ENCODE measurements at regions not wholly inside any gene's neighbourhood (a gene's known extent, or its start where the extent isn't known, plus 50 kb on each side); places are given as distances from the start of the nearest gene placed in this dataset.
"Not testable (repeated sequence)": the region's sequence is repeated elsewhere in the genome, so short reads cannot be mapped to it uniquely, and the experiment has no call there.

- intact Hi-C loops (cut with micrococcal nuclease) = no loop called here
- Histone ChIP-seq H3K4me2 (replicated peaks; ENCODE audit: low read depth, low read length, poor library complexity, severe bottlenecking) (no peak overlapping the region), H3K79me2 (ENCODE audit: control insufficient read depth, insufficient read depth, low read length) (no peaks in the 10 kb centered on the region), H3K27me3 (replicated peaks in 1 of 4; ENCODE audit: control extremely low read depth in 1 of 4, control insufficient read depth in 3 of 4, insufficient read depth in 4 of 4, low read length in 3 of 4) (no peaks in the 10 kb centered on the region), H3K9me3 (ENCODE audit: control extremely low read depth in 1 of 3, control insufficient read depth in 2 of 3, insufficient read depth in 1 of 3, low read length in 2 of 3) (no peaks in the 10 kb centered on the region), H3K9ac (ENCODE audit: low read length) (no peak overlapping the region), H3K36me3 (replicated peaks in 1 of 2; ENCODE audit: control extremely low read depth in 1 of 2, control insufficient read depth in 1 of 2, extremely low read depth in 1 of 2, insufficient read depth in 2 of 2, low read length in 1 of 2) (no peaks in the 10 kb centered on the region), H3K4me1 (ENCODE audit: control insufficient read depth in 2 of 2, insufficient read depth in 2 of 2, low read length in 2 of 2) (no peaks in the 10 kb centered on the region), H3K4me3 (ENCODE audit: control extremely low read depth in 1 of 5, extremely low read depth in 1 of 5, insufficient read depth in 1 of 5, low read depth in 2 of 5, low read length in 4 of 5) (no peak overlapping the region), H3K27ac (ENCODE audit: low read length in 2 of 2) (no peak overlapping the region), H4K20me1 (ENCODE audit: control insufficient read depth, insufficient read depth, low read length, poor library complexity, severe bottlenecking) (no peaks in the 10 kb centered on the region), H2AFZ (ENCODE audit: insufficient read depth, low read depth, low read length, poor library complexity, severe bottlenecking) (no peak overlapping the region)
- ChIA-PET CTCF (no interaction called here), POLR2A (no interaction called here)
- Mint-ChIP-seq H3K9me3 (ENCODE audit: insufficient read depth) (no peaks in the 10 kb centered on the region), H3K4me1 (no peaks in the 10 kb centered on the region), H3K4me3 (no peak overlapping the region), H3K27ac (no peak overlapping the region), H3K27me3 (no peaks in the 10 kb centered on the region)
- 100% methylated on average over 1 of the region's 5 CpGs for WGBS (ENCODE audit: insufficient coverage)
- DNase-seq (no peak), ATAC-seq (ENCODE audit: low read depth) (no peak)
- TF ChIP-seq, protein P1, sequence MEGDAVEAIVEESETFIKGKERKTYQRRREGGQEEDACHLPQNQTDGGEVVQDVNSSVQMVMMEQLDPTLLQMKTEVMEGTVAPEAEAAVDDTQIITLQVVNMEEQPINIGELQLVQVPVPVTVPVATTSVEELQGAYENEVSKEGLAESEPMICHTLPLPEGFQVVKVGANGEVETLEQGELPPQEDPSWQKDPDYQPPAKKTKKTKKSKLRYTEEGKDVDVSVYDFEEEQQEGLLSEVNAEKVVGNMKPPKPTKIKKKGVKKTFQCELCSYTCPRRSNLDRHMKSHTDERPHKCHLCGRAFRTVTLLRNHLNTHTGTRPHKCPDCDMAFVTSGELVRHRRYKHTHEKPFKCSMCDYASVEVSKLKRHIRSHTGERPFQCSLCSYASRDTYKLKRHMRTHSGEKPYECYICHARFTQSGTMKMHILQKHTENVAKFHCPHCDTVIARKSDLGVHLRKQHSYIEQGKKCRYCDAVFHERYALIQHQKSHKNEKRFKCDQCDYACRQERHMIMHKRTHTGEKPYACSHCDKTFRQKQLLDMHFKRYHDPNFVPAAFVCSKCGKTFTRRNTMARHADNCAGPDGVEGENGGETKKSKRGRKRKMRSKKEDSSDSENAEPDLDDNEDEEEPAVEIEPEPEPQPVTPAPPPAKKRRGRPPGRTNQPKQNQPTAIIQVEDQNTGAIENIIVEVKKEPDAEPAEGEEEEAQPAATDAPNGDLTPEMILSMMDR (IDR thresholded peaks at IDR 0.05) = no peak
- no peak for TF ChIP-seq EZH2 (IDR thresholded peaks at IDR 0.05; ENCODE audit: borderline replicate concordance, insufficient read depth, low read depth, low read length, poor library complexity, severe bottlenecking)
Measured at GRCh38 chrX:3440981-3441380, 94.5 kb upstream of the MXRA5 start.

- H3K4me3 Mint-ChIP-seq; H3K27ac Mint-ChIP-seq; H3K9me3 ChIP-seq (ENCODE audit: control extremely low read depth in 1 of 3, control insufficient read depth in 2 of 3, insufficient read depth in 1 of 3, low read length in 2 of 3); H3K27ac ChIP-seq (ENCODE audit: low read length in 2 of 2); POLR2A ChIA-PET; H3K4me2 ChIP-seq (replicated peaks; ENCODE audit: low read depth, low read length, poor library complexity, severe bottlenecking); DNase-seq; H3K4me1 Mint-ChIP-seq; H3K36me3 ChIP-seq (replicated peaks in 1 of 2; ENCODE audit: control extremely low read depth in 1 of 2, control insufficient read depth in 1 of 2, extremely low read depth in 1 of 2, insufficient read depth in 2 of 2, low read length in 1 of 2); CTCF ChIA-PET; H3K27me3 Mint-ChIP-seq; H3K4me1 ChIP-seq (ENCODE audit: control insufficient read depth in 2 of 2, insufficient read depth in 2 of 2, low read length in 2 of 2); ATAC-seq (ENCODE audit: low read depth); intact Hi-C loops (cut with micrococcal nuclease); H3K27me3 ChIP-seq (replicated peaks in 1 of 4; ENCODE audit: control extremely low read depth in 1 of 4, control insufficient read depth in 3 of 4, insufficient read depth in 4 of 4, low read length in 3 of 4); H3K79me2 ChIP-seq (ENCODE audit: control insufficient read depth, insufficient read depth, low read length); H2AFZ ChIP-seq (ENCODE audit: insufficient read depth, low read depth, low read length, poor library complexity, severe bottlenecking); H4K20me1 ChIP-seq (ENCODE audit: control insufficient read depth, insufficient read depth, low read length, poor library complexity, severe bottlenecking); H3K4me3 ChIP-seq (ENCODE audit: control extremely low read depth in 1 of 5, extremely low read depth in 1 of 5, insufficient read depth in 1 of 5, low read depth in 2 of 5, low read length in 4 of 5); H3K9me3 Mint-ChIP-seq (ENCODE audit: insufficient read depth); H3K9ac ChIP-seq (ENCODE audit: low read length): not testable (repeated sequence)
- 93% methylated on average over 3 of the region's 25 CpGs for WGBS (ENCODE audit: insufficient coverage)
Measured at GRCh38 chrX:3435916-3436315, 89.5 kb upstream of the MXRA5 start.
